Activated CD4-positive, alpha-beta T cell treated with anti-CD3 and anti-CD28 coated beads, Interleukin-10, Interleukin-2, amounts not matched to agents 100 ng/mL and 50 ng/mL, durations not matched to agents 16 hours and 8 hours (primary cell): ENCODE measurements at regions not wholly inside any gene's neighbourhood (a gene's known extent, or its start where the extent isn't known, plus 50 kb on each side); places are given as distances from the start of the nearest gene placed in this dataset.
A peak's percentile ranks its signal among the peaks of the same experiment; 100 is the strongest.
"Not testable (repeated sequence)": the region's sequence is repeated elsewhere in the genome, so short reads cannot be mapped to it uniquely, and the experiment has no call there.

Experiments
- DNase-seq: peaks from one replicate; pipeline ENCODE4 v3.0.0-alpha.2; 2020

GRCh38 chr10:108037061-108037460 is 872.6 kb upstream of the SORCS1 start:
- no peak for DNase-seq

- no peak for DNase-seq
These were observed 871.8 kb upstream of the SORCS1 start for GRCh38 chr10:108036265-108036664.

GRCh38 chr10:108034829-108035228 is 870.3 kb upstream of the SORCS1 start:
- DNase-seq: no peak

GRCh38 chr10:108033518-108033917 is 869.0 kb upstream of the SORCS1 start:
- not testable (repeated sequence) for DNase-seq

GRCh38 chr10:108031505-108031904 is 867.0 kb upstream of the SORCS1 start:
- DNase-seq: no peak

- peak; percentile 26 for DNase-seq
These were observed 850.3 kb upstream of the SORCS1 start for GRCh38 chr10:108014902-108015177.

GRCh38 chr10:108014145-108014901 is 849.8 kb upstream of the SORCS1 start:
- no peak for DNase-seq

GRCh38 chr10:108005627-108006026 is 841.1 kb upstream of the SORCS1 start:
- DNase-seq: peak; percentile 0

- DNase-seq: no peak
These were observed 839.1 kb upstream of the SORCS1 start for GRCh38 chr10:108003576-108003975.

- DNase-seq: no peak
These were observed 838.6 kb upstream of the SORCS1 start for GRCh38 chr10:108003061-108003460.

- no peak for DNase-seq
These were observed 835.9 kb upstream of the SORCS1 start for GRCh38 chr10:108000365-108000764.

GRCh38 chr10:107994621-107995270 is 830.2 kb upstream of the SORCS1 start:
- no peak for DNase-seq

GRCh38 chr10:107986571-107986970 is 822.1 kb upstream of the SORCS1 start:
- DNase-seq: no peak

GRCh38 chr10:107984581-107984980 is 820.1 kb upstream of the SORCS1 start:
- no peak for DNase-seq

- no peak for DNase-seq
These were observed 819.6 kb upstream of the SORCS1 start for GRCh38 chr10:107984149-107984548.

GRCh38 chr10:107978455-107978854 is 813.9 kb upstream of the SORCS1 start:
- DNase-seq: no peak

- no peak for DNase-seq
These were observed 807.5 kb upstream of the SORCS1 start for GRCh38 chr10:107971973-107972372.

- DNase-seq: no peak
These were observed 806.9 kb upstream of the SORCS1 start for GRCh38 chr10:107971411-107971810.

- DNase-seq: no peak
These were observed 806.0 kb upstream of the SORCS1 start for GRCh38 chr10:107970512-107970911.

GRCh38 chr10:107969936-107970335 is 805.4 kb upstream of the SORCS1 start:
- DNase-seq: no peak

- no peak for DNase-seq
These were observed 802.3 kb upstream of the SORCS1 start for GRCh38 chr10:107966826-107967225.

- no peak for DNase-seq
These were observed 788.4 kb upstream of the SORCS1 start for GRCh38 chr10:107952649-107953556.

GRCh38 chr10:107950411-107951062 is 786.0 kb upstream of the SORCS1 start:
- not testable (repeated sequence) for DNase-seq
